ENCODE measurements at regions not wholly inside any gene's neighbourhood (a gene's known extent, or its start where the extent isn't known, plus 50 kb on each side); places are given as distances from the start of the nearest gene placed in this dataset.

DNA sequence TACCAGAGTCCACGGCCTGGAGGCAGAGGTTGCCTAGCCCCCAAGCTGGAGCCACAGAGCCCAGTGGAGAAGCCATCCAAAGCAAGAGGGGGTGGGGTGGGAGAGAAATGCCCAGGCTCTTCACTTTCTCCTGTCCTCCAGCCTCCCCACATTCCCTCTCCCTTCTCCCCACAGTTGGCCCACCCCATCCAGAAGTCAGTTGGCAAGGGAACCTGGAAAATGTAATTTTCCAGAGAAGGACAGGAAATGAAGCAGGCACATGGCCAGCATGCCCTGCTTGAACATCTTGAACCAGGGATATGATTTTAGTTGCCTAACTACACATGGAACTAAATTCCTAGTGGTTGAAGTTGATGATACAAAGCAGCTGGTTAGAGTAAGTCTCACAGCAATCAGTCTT lies 73.3 kb upstream of the IRX6 start:
- H3K36me3 Mint-ChIP-seq, result no peaks in the 10 kb centered on the region

GRCh38 chr16:55251151-55251550 lies 72.9 kb upstream of the IRX6 start:
- no peak overlapping the region for H3K4me3 ChIP-seq (ENCODE audit: low read length)
- H3K36me3 Mint-ChIP-seq, result no peaks in the 10 kb centered on the region
- no peak for TF ChIP-seq CTCF (IDR thresholded peaks at IDR 0.05)
- no peak for DNase-seq
- H3K4me1 ChIP-seq (ENCODE audit: control insufficient read depth, insufficient read depth, low read length), result no peaks in the 10 kb centered on the region
- no peaks in the 10 kb centered on the region for H3K36me3 ChIP-seq (ENCODE audit: control insufficient read depth, insufficient read depth, low read length)
- no peak overlapping the region for H3K4me3 Mint-ChIP-seq
- H3K27ac Mint-ChIP-seq, result no peak overlapping the region
- H3K27me3 ChIP-seq (ENCODE audit: control insufficient read depth, insufficient read depth, low read length), result no peaks in the 10 kb centered on the region
- no peak for ATAC-seq
- no peaks in the 10 kb centered on the region for H3K9me3 Mint-ChIP-seq
- intact Hi-C loops (cut with micrococcal nuclease), result no loop called here
- peaks cover 0 to 6% of the 10 kb centered on the region in 2 donors for H3K27me3 Mint-ChIP-seq (ENCODE audit: low read depth in 2 of 2)
- H3K27ac ChIP-seq (ENCODE audit: low read length), result no peak overlapping the region
- H3K9me3 ChIP-seq (ENCODE audit: control insufficient read depth, insufficient read depth, low read length), result no peaks in the 10 kb centered on the region
- H3K4me1 Mint-ChIP-seq, result no peaks in the 10 kb centered on the region
- 83% methylated on average over 2 of the region's 2 CpGs for WGBS (ENCODE audit: insufficient coverage)

More for the DNA sequence above, 73.3 kb upstream of the IRX6 start:
- WGBS (ENCODE audit: insufficient coverage), result 71% methylated on average over 1 of the region's 1 CpG
- Histone ChIP-seq H3K4me3 (ENCODE audit: low read length) (no peak overlapping the region), H3K4me1 (ENCODE audit: control insufficient read depth, insufficient read depth, low read length) (no peaks in the 10 kb centered on the region), H3K36me3 (ENCODE audit: control insufficient read depth, insufficient read depth, low read length) (no peaks in the 10 kb centered on the region), H3K27me3 (ENCODE audit: control insufficient read depth, insufficient read depth, low read length) (no peaks in the 10 kb centered on the region), H3K9me3 (ENCODE audit: control insufficient read depth, insufficient read depth, low read length) (no peaks in the 10 kb centered on the region), H3K27ac (ENCODE audit: low read length) (no peak overlapping the region)
- DNase-seq (no peak), ATAC-seq (no peak)
- Mint-ChIP-seq H3K27me3 (ENCODE audit: low read depth in 2 of 2) (peaks cover 0 to 6% of the 10 kb centered on the region in 2 donors), H3K4me1 (no peaks in the 10 kb centered on the region), H3K9me3 (no peaks in the 10 kb centered on the region), H3K4me3 (no peak overlapping the region), H3K27ac (no peak overlapping the region)
- no peak for TF ChIP-seq CTCF (IDR thresholded peaks at IDR 0.05)
- intact Hi-C loops (cut with micrococcal nuclease), result no loop called here

- Mint-ChIP-seq H3K9me3 (no peaks in the 10 kb centered on the region), H3K27me3 (ENCODE audit: low read depth in 2 of 2) (peaks cover 0 to 6% of the 10 kb centered on the region in 2 donors), H3K27ac (no peak overlapping the region), H3K36me3 (no peaks in the 10 kb centered on the region), H3K4me3 (no peak overlapping the region), H3K4me1 (no peaks in the 10 kb centered on the region)
- no peaks in the 10 kb centered on the region for H3K4me1 ChIP-seq (ENCODE audit: control insufficient read depth, insufficient read depth, low read length)
- no peaks in the 10 kb centered on the region for H3K36me3 ChIP-seq (ENCODE audit: control insufficient read depth, insufficient read depth, low read length)
- no peak overlapping the region for H3K4me3 ChIP-seq (ENCODE audit: low read length)
- no peaks in the 10 kb centered on the region for H3K27me3 ChIP-seq (ENCODE audit: control insufficient read depth, insufficient read depth, low read length)
- ATAC-seq (no peak), DNase-seq (no peak)
- WGBS (ENCODE audit: insufficient coverage), result no CpG with 5 or more reads among the region's 1 CpG
- no peak for TF ChIP-seq CTCF (IDR thresholded peaks at IDR 0.05)
- intact Hi-C loops (cut with micrococcal nuclease), result no loop called here
- no peaks in the 10 kb centered on the region for H3K9me3 ChIP-seq (ENCODE audit: control insufficient read depth, insufficient read depth, low read length)
- no peak overlapping the region for H3K27ac ChIP-seq (ENCODE audit: low read length)
Measured at GRCh38 chr16:55252577-55252976, 71.4 kb upstream of the IRX6 start.

- Mint-ChIP-seq H3K4me1 (no peaks in the 10 kb centered on the region), H3K36me3 (no peaks in the 10 kb centered on the region), H3K27me3 (ENCODE audit: low read depth in 2 of 2) (peaks cover 0 to 6% of the 10 kb centered on the region in 2 donors), H3K4me3 (no peak overlapping the region), H3K27ac (no peak overlapping the region), H3K9me3 (no peaks in the 10 kb centered on the region)
- no peak for TF ChIP-seq CTCF (IDR thresholded peaks at IDR 0.05)
- Histone ChIP-seq H3K27me3 (ENCODE audit: control insufficient read depth, insufficient read depth, low read length) (no peaks in the 10 kb centered on the region), H3K36me3 (ENCODE audit: control insufficient read depth, insufficient read depth, low read length) (no peaks in the 10 kb centered on the region), H3K4me1 (ENCODE audit: control insufficient read depth, insufficient read depth, low read length) (no peaks in the 10 kb centered on the region), H3K27ac (ENCODE audit: low read length) (no peak overlapping the region), H3K4me3 (ENCODE audit: low read length) (no peak overlapping the region), H3K9me3 (ENCODE audit: control insufficient read depth, insufficient read depth, low read length) (no peaks in the 10 kb centered on the region)
- intact Hi-C loops (cut with micrococcal nuclease), result no loop called here
- DNase-seq, result no peak
- no peak for ATAC-seq
Measured at GRCh38 chr16:55253987-55254386, 70.0 kb upstream of the IRX6 start.
